ENCODE measurements at regions not wholly inside any gene's neighbourhood (a gene's known extent, or its start where the extent isn't known, plus 50 kb on each side); places are given as distances from the start of the nearest gene placed in this dataset.

- TF ChIP-seq POLR2A (IDR thresholded peaks at IDR 0.05) (no peak), CTCF (IDR thresholded peaks at IDR 0.05) (no peak)
Measured at GRCh38 chr13:65642996-65643395, 1587.1 kb downstream of the PCDH9 start.
